Hippocampal formation (tissue), 2 donors: ENCODE measurements at regions not wholly inside any gene's neighbourhood (a gene's known extent, or its start where the extent isn't known, plus 50 kb on each side); places are given as distances from the start of the nearest gene placed in this dataset.
"Not testable (repeated sequence)": the region's sequence is repeated elsewhere in the genome, so short reads cannot be mapped to it uniquely, and the experiment has no call there.

ENCODE experiments used
- DNase-seq, 2 donors: peaks; one replicate each; lab custom pipeline; 2025; lab: John Stamatoyannopoulos, UW

DNA sequence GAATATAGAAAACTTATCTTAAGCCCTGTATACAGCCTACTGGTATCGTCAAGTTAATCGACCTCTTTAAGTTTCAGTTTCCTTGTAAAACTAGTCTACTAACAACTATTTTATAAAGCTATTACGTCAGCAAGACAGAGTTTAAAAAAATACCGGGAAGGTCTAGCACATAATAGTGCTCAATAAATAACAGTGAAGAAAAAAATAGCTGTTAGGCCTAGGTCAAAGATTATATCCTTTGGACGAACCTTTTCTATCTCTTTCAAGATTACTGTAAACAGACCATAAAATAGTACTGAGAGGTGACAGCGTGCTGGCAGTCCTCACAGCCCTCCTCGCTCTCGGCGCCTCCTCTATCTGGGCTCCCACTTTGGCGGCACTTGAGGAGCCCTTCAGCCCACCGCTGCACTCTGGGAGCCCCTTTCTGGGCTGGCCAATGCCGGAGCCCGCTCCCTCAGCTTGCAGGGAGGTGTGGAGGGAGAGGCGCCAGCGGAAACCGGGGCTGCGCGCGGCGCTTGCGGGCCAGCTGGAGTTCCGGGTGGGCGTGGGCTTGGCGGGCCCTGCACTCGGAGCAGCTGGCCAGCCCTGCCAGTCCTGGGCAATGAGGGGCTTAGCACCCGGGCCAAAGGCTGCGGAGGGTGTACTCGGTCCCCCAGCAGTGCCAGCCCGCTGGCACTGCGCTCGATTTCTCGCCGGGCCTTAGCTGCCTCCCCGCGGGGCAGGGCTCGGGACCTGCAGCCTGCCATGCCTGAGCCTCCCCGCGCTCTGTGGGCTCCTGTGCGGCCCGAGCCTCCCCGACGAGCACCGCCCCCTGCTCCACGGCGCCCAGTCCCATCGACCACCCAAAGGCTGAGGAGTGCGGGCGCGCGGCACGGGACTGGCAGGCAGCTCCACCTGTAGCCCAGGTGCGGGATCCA, 119.1 kb upstream of the HSF2 start:
- not testable (repeated sequence) for DNase-seq

DNA sequence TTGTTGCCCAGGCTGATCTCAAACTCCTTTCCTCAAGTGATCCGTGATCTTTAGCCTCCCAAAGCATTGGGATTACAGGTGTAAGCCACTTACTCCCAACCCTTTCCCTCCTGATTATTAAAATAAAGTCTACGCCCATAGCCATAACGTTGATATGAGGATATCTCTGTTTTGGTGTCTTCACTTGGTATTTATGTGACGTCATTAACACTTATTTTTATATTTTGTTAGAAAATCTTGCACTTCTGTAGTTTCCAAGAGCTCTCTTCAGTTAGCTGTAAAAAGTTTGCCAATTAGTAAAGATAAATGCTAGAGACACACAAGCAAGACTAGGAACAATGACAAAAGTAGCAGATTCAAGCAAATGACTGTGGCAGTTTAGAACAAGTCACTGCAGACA, 115.6 kb upstream of the HSF2 start:
- DNase-seq: no peak

DNA sequence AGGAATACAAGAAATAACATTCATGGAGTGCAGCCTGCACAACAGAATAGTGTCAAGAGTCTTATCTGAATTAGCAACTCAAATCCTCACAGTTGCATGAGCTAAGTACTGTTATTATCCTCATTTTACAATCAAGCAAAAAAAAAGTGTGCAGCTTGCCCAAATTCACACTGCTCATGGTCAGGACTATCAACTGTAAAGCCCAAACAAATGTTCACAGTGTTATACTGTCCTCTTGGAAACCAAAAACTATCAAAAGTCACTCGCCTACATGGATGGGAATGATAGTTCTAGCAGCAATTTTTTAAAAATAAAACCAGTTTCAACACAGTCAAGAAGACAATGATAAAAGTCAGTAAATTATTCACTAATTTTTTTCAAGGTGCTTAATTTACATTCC, 114.6 kb upstream of the HSF2 start:
- DNase-seq: no peak

- no peak for DNase-seq
Measured at GRCh38 chr6:122285292-122285913, 114.0 kb upstream of the HSF2 start.

- DNase-seq: no peak
Measured at GRCh38 chr6:122286512-122286911, 112.9 kb upstream of the HSF2 start.

- peak; percentile 0 to 58 for DNase-seq
Measured at GRCh38 chr6:122289762-122290539, 109.5 kb upstream of the HSF2 start.

DNA sequence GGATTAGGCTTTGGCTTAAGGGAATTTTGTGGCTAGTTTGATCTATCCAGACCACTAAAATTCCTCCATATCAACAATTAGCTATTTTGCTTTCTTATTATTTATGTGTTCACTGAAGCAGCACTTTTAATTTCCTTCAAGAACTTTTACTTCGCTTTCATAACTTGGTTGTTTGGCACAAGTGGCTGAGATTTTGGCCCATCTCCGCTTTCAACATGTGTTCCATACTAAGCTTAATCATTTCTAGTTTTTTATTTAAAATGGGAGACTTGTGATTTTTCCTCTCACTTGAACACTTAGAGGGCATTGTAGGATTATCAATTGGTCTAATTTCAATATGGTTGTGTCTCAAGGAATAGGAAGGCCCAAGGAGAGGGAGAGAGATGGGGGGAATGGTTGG, 102.4 kb upstream of the HSF2 start:
- DNase-seq: no peak

GRCh38 chr6:122302067-122302466, 97.4 kb upstream of the HSF2 start:
- DNase-seq: no peak

GRCh38 chr6:122307577-122307976, 91.9 kb upstream of the HSF2 start:
- no peak for DNase-seq

DNA sequence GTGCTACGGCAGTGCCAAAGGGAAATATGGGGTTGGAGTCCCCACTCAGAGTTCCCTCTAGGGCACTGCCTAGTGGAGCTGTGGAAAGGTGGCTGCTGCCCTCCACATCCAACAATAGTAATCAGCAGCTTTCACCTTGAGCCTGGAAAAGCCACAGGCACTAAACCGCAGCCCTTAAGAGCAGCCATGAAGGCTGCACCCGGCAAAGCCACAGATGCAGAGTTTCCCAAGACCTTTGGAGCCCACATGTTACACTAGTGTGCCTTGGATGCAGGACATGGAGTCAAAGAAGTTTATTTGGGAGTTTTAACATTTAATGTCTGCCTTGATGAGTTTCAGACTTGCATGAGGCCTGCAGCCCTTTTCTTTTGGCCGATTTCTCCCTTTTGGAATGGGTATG, 91.4 kb upstream of the HSF2 start:
- DNase-seq: no peak

DNA sequence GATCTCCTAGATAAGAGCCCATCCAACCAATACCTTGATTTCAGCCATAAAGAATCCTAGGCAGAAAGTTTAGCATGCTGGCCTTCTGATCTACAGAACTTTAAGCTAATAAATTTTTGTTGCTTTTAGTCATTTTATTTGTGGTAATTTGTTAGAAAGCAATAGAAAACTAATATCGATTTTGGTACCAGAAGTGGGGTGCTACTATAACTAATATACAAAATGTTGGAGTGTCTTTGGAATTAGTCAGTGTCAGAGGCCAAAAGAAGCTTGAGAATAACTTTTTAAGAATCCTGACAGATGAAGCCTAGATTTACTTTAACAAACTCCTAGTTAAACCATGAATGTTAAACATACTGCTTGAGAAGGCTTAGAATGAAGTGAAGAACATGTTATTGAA, 83.6 kb upstream of the HSF2 start:
- no peak for DNase-seq

GRCh38 chr6:122322824-122323223, 76.6 kb upstream of the HSF2 start:
- no peak for DNase-seq

DNA sequence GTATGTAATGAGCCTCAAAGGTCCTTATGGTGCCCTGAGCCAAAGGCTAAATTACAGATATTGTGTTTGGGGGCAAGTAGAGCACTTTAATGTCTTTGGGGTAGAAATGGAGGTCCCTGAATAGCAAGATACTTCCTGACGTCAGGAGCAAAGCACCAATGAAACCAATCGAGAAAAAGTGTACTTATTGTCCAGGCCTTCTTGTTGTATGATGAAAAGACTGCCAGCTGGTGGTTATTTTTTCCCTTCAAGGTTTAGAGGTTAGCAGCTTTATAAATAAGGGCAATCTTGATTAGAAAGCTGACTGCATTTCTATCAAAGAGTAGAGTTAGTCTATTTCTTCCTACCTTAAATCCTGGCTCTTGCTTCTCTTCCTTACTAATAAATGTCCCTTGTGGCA, 76.1 kb upstream of the HSF2 start:
- DNase-seq: no peak

DNA sequence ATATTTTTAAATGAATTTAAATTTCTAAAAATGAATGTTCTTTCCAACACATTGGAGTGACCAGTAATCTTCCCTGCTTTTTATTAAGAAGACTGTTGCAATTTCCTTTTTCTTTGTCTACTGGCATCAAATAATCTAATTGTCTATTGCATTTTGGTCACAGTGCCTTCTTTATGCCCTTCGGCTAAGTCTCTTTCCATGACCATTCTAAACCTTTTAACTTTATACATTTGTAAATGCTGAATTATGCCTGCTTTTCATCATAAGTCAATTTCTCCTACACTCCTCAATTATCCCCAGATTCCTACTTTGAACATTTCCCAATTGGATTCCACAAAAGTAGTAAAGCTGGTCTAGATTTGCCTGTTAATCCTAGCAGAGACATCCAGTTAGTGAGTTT, 69.1 kb upstream of the HSF2 start:
- no peak for DNase-seq

DNA sequence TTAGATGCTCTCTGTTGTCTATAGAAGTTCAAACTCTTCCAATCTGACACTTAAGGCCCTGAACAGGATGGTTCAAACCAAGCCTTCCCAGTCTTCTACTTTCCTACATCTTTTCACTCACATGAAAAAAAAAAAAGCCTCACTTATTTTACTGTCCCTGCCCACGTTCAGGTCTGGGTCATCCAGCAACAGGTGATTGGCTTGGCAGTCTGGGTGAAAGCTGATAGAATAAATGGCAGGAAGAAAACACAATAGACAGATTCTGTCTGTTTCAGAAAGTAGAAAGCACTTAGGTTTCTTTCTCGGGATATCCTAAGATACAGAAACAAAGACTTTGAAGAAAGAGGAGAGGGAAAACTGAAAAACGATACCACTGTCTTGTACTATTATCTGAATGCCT, 61.8 kb upstream of the HSF2 start:
- DNase-seq: no peak

GRCh38 chr6:122339661-122340060, 59.8 kb upstream of the HSF2 start:
- DNase-seq: no peak

DNA sequence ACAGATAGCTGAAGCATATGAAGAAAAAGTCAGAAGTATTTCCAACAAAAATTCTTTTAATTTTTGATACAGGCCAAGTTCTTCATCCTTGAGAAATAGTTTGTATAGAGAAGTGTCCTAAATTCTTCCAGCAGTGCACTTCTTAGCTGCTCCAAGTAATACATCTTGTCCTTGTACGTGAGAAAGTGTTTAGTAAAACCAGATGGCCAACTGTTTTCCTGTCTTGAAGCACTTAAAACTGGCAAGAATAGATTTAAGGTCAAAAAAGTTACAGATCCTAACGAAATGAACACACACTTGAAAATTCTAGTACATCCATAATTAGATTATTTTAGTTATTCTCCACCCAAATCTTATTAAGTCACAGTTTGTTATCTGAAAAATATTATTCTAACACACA, 52.2 kb upstream of the HSF2 start:
- DNase-seq: no peak

DNA sequence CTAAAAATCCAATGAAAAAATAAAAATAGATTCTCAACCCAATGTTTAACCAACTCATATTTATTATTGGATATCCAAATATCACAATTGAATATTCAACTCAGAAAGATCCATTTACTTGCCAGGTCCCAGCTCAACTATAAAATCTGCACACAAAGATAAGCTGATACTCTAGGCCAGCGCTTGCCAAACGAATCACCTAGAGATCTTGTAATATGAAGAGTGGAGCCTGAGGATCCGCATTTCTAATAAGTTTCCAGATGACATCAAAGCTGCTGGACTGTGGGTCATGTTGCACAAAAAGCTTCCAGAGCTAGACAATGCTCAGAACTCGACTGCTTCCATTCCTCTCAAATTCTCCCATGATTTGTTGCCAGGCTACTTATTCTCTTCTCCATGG, 51.7 kb upstream of the HSF2 start:
- DNase-seq: no peak
